Sigmoid colon (tissue), 6 donors: ENCODE measurements at regions not wholly inside any gene's neighbourhood (a gene's known extent, or its start where the extent isn't known, plus 50 kb on each side); places are given as distances from the start of the nearest gene placed in this dataset.

ENCODE experiments used
- DNase-seq: peaks from one replicate; pipeline ENCODE4 v3.0.0-alpha.2; 2019
- H3K27ac ChIP-seq, 4 donors: fragments of 200-600 bp; sonication (generic); one replicate each; pipeline ENCODE4 v1.5.1; 2016 to 2019; ENCODE audit warnings: mild to moderate bottlenecking in 1 of 4
- H3K27me3 ChIP-seq, 3 donors: fragments of 200-600 bp; sonication (generic); one replicate each; pipeline ENCODE4 v1.5.1; 2019; ENCODE audit warnings: mild to moderate bottlenecking in 1 of 3
- H3K36me3 ChIP-seq, 4 donors: fragments of 200-600 bp; sonication (generic); one replicate each; pipeline ENCODE4 v1.5.1; 2016 to 2019
- H3K4me1 ChIP-seq, 4 donors: fragments of 200-600 bp; sonication (generic); one replicate each; pipeline ENCODE4 v1.5.1; 2017 to 2019
- H3K4me3 ChIP-seq, 4 donors: fragments of 200-600 bp; sonication (generic); one replicate each; pipeline ENCODE4 v1.5.1; 2017 to 2019; ENCODE audit warnings: mild to moderate bottlenecking in 2 of 4, moderate library complexity in 1 of 4
- H3K9me3 ChIP-seq, 4 donors: fragments of 200-600 bp in 3 of 4; sonication (generic) in 3 of 4; one replicate each; pipeline versions ENCODE4 v1.5.1 to v1.6.1; 2013 to 2019
- CTCF ChIP-seq, 4 experiments: fragments of 450-650 bp in 3 of 4; fragments of 200-600 bp in 1 of 4; IDR thresholded peaks; one replicate each; pipeline ENCODE4 v1.5.1; 2016 to 2019; ENCODE audit warnings: antibody characterized with exemption in 4 of 4, mild to moderate bottlenecking in 3 of 4, moderate library complexity in 2 of 4
- EP300 ChIP-seq, 4 donors: sonication (generic); formaldehyde crosslinking; IDR thresholded peaks; one replicate each; pipeline ENCODE4 v1.6.1; 2017; ENCODE audit warnings: antibody characterized with exemption in 4 of 4
- POLR2A ChIP-seq, 2 donors: fragments of 450-650 bp; IDR thresholded peaks; one replicate each; pipeline ENCODE4 v1.6.1; 2016; ENCODE audit warnings: antibody characterized with exemption in 2 of 2, mild to moderate bottlenecking in 2 of 2, moderate library complexity in 2 of 2
- POLR2AphosphoS5 ChIP-seq, 4 donors: sonication (generic); formaldehyde crosslinking; IDR thresholded peaks; one replicate each; pipeline ENCODE4 v1.6.1; 2017; ENCODE audit warnings: antibody characterized with exemption in 4 of 4
- WGBS, 2 donors: extraction: QIAGEN DNeasy Blood & Tissue Kit; methylation state at CpG; one replicate each; pipeline ENCODE4 v1.1.7; 2013; 5-methylcytosine and 5-hydroxymethylcytosine counted together
- intact Hi-C: fragments of 100-400 bp; cut with DNase I; formaldehyde crosslinking; loops from one replicate; pipeline ENCODE4 v1.15.1; 2023
- donor health status: healthy with polysubstance abuse.
- donor health status: healthy.

- Histone ChIP-seq H3K4me1 (no peaks in the 10 kb centered on the region), H3K9me3 (no peaks in the 10 kb centered on the region), H3K27ac (no peak overlapping the region), H3K4me3 (no peak overlapping the region), H3K36me3 (no peaks in the 10 kb centered on the region), H3K27me3 (no peaks in the 10 kb centered on the region)
- no peak for TF ChIP-seq POLR2AphosphoS5 (IDR thresholded peaks at IDR 0.05)
- no peak for TF ChIP-seq CTCF (IDR thresholded peaks at IDR 0.05)
- TF ChIP-seq EP300 (IDR thresholded peaks at IDR 0.05), result no peak
- no peak for TF ChIP-seq POLR2A (IDR thresholded peaks at IDR 0.05)
- no peak for DNase-seq
- intact Hi-C loops, result no loop called here
These were observed 806.9 kb downstream of the DNAJB9 start for GRCh38 chr7:109376576-109376975.

- Histone ChIP-seq H3K27ac (no peak overlapping the region), H3K36me3 (no peaks in the 10 kb centered on the region), H3K4me3 (no peak overlapping the region), H3K4me1 (no peaks in the 10 kb centered on the region), H3K9me3 (no peaks in the 10 kb centered on the region), H3K27me3 (no peaks in the 10 kb centered on the region)
- no peak for DNase-seq
- intact Hi-C loops, result no loop called here
- TF ChIP-seq EP300 (IDR thresholded peaks at IDR 0.05), result no peak
- no peak for TF ChIP-seq POLR2A (IDR thresholded peaks at IDR 0.05)
- no peak for TF ChIP-seq POLR2AphosphoS5 (IDR thresholded peaks at IDR 0.05)
- no peak for TF ChIP-seq CTCF (IDR thresholded peaks at IDR 0.05)
- 65 to 73% methylated on average over 3 of the region's 3 CpGs for WGBS, 2 donors
These were observed 807.6 kb downstream of the DNAJB9 start for GRCh38 chr7:109377076-109377884.

GRCh38 chr7:109386959-109387358 lies 817.3 kb downstream of the DNAJB9 start:
- Histone ChIP-seq H3K27me3 (no peaks in the 10 kb centered on the region), H3K4me1 (no peaks in the 10 kb centered on the region), H3K36me3 (no peaks in the 10 kb centered on the region), H3K27ac (no peak overlapping the region), H3K4me3 (no peak overlapping the region), H3K9me3 (no peaks in the 10 kb centered on the region)
- no peak for DNase-seq
- no peak for TF ChIP-seq CTCF (IDR thresholded peaks at IDR 0.05)
- TF ChIP-seq POLR2AphosphoS5 (IDR thresholded peaks at IDR 0.05), result no peak
- TF ChIP-seq EP300 (IDR thresholded peaks at IDR 0.05), result no peak
- TF ChIP-seq POLR2A (IDR thresholded peaks at IDR 0.05), result no peak
- intact Hi-C loops, result no loop called here
- WGBS, 2 donors, result 92 to 93% methylated on average over 2 of the region's 2 CpGs

GRCh38 chr7:109387530-109387929 lies 817.9 kb downstream of the DNAJB9 start:
- 91% methylated on average over 1 of the region's 1 CpG for WGBS, 2 donors
- Histone ChIP-seq H3K4me3 (no peak overlapping the region), H3K36me3 (no peaks in the 10 kb centered on the region), H3K9me3 (no peaks in the 10 kb centered on the region), H3K27me3 (no peaks in the 10 kb centered on the region), H3K27ac (no peak overlapping the region), H3K4me1 (no peaks in the 10 kb centered on the region)
- DNase-seq, result no peak
- TF ChIP-seq EP300 (IDR thresholded peaks at IDR 0.05) (no peak), POLR2A (IDR thresholded peaks at IDR 0.05) (no peak), CTCF (IDR thresholded peaks at IDR 0.05) (no peak), POLR2AphosphoS5 (IDR thresholded peaks at IDR 0.05) (no peak)
- intact Hi-C loops, result no loop called here

- 84 to 92% methylated on average over 3 of the region's 3 CpGs for WGBS, 2 donors
These were observed 821.6 kb downstream of the DNAJB9 start for GRCh38 chr7:109391240-109391639.

More at GRCh38 chr7:109391240-109391639, 821.6 kb downstream of the DNAJB9 start:
- intact Hi-C loops, result no loop called here
- H3K27ac ChIP-seq, result no peak overlapping the region
- no peak overlapping the region for H3K4me3 ChIP-seq
- no peaks in the 10 kb centered on the region for H3K4me1 ChIP-seq
- no peak for DNase-seq
- no peak for TF ChIP-seq POLR2AphosphoS5 (IDR thresholded peaks at IDR 0.05)
- no peak for TF ChIP-seq POLR2A (IDR thresholded peaks at IDR 0.05)
- TF ChIP-seq CTCF (IDR thresholded peaks at IDR 0.05), result no peak
- H3K9me3 ChIP-seq, result no peaks in the 10 kb centered on the region
- no peaks in the 10 kb centered on the region for H3K36me3 ChIP-seq
- no peaks in the 10 kb centered on the region for H3K27me3 ChIP-seq
